ENCODE measurements at regions not wholly inside any gene's neighbourhood (a gene's known extent, or its start where the extent isn't known, plus 50 kb on each side); places are given as distances from the start of the nearest gene placed in this dataset.

- H3K27me3 ChIP-seq (ENCODE audit: insufficient read depth, low read depth, low read length) = no peaks in the 10 kb centered on the region
- TF ChIP-seq EP300 (conservative IDR thresholded peaks at IDR 0.05; ENCODE audit: poor library complexity, severe bottlenecking) = no peak
- no peak for TF ChIP-seq TAF1 (IDR thresholded peaks at IDR 0.05; ENCODE audit: low read depth)
- no peak for TF ChIP-seq SMC3 (conservative IDR thresholded peaks at IDR 0.05; ENCODE audit: poor library complexity)
- TF ChIP-seq EZH2 (IDR thresholded peaks at IDR 0.05; ENCODE audit: borderline replicate concordance, insufficient read depth, low read length, poor library complexity, severe bottlenecking) = no peak
- TF ChIP-seq MXI1 (conservative IDR thresholded peaks at IDR 0.05; ENCODE audit: poor library complexity, severe bottlenecking) = no peak
- no peak for TF ChIP-seq REST (IDR thresholded peaks at IDR 0.05; ENCODE audit: borderline replicate concordance)
- no peak for TF ChIP-seq POLR2AphosphoS5 (IDR thresholded peaks at IDR 0.05)
- TF ChIP-seq CTCF (IDR thresholded peaks at IDR 0.05; ENCODE audit: poor library complexity, severe bottlenecking) = no peak
- no peak for TF ChIP-seq RAD21 (conservative IDR thresholded peaks at IDR 0.05)
- H3K4me2 ChIP-seq (ENCODE audit: low read length) = no peak overlapping the region
- no peaks in the 10 kb centered on the region for H3F3A ChIP-seq (ENCODE audit: insufficient read depth, low read length, poor library complexity, severe bottlenecking)
- H3K9ac ChIP-seq (ENCODE audit: low read length) = no peak overlapping the region
- no peak overlapping the region for H2AFZ ChIP-seq (ENCODE audit: low read depth, low read length)
- H4K20me1 ChIP-seq (ENCODE audit: insufficient read depth) = no peaks in the 10 kb centered on the region
- no peaks in the 10 kb centered on the region for H3K9me3 ChIP-seq (ENCODE audit: low read length)
- no peak overlapping the region for H3K4me3 ChIP-seq (ENCODE audit: low read length)
- H3K36me3 ChIP-seq (ENCODE audit: insufficient read depth, low read length) = no peaks in the 10 kb centered on the region
- no peak overlapping the region for H3K27ac ChIP-seq (ENCODE audit: low read length)
- no peaks in the 10 kb centered on the region for H3K9me2 ChIP-seq (ENCODE audit: insufficient read depth, low read length)
- no peaks in the 10 kb centered on the region for H3K79me2 ChIP-seq (replicated peaks; ENCODE audit: insufficient read depth, low read length)
Observed at GRCh38 chr9:135301271-135302263, 178.0 kb upstream of the PPP1R26 start.

- Histone ChIP-seq H3K27ac (ENCODE audit: low read length) (no peak overlapping the region), H3K4me3 (ENCODE audit: low read length) (no peak overlapping the region), H3K9me3 (ENCODE audit: low read length) (no peaks in the 10 kb centered on the region), H3F3A (ENCODE audit: insufficient read depth, low read length, poor library complexity, severe bottlenecking) (no peaks in the 10 kb centered on the region), H3K9ac (ENCODE audit: low read length) (no peak overlapping the region), H2AFZ (ENCODE audit: low read depth, low read length) (no peak overlapping the region), H3K9me2 (ENCODE audit: insufficient read depth, low read length) (no peaks in the 10 kb centered on the region), H3K36me3 (ENCODE audit: insufficient read depth, low read length) (no peaks in the 10 kb centered on the region), H3K27me3 (ENCODE audit: insufficient read depth, low read depth, low read length) (no peaks in the 10 kb centered on the region), H3K4me2 (ENCODE audit: low read length) (no peak overlapping the region), H4K20me1 (ENCODE audit: insufficient read depth) (no peaks in the 10 kb centered on the region), H3K79me2 (replicated peaks; ENCODE audit: insufficient read depth, low read length) (no peaks in the 10 kb centered on the region)
- TF ChIP-seq POLR2AphosphoS5 (IDR thresholded peaks at IDR 0.05) = no peak
- no peak for TF ChIP-seq EZH2 (IDR thresholded peaks at IDR 0.05; ENCODE audit: borderline replicate concordance, insufficient read depth, low read length, poor library complexity, severe bottlenecking)
- no peak for TF ChIP-seq RAD21 (conservative IDR thresholded peaks at IDR 0.05)
Observed at GRCh38 chr9:135302329-135303279, 177.0 kb upstream of the PPP1R26 start.
